GM23338 (cell line): ENCODE measurements at regions not wholly inside any gene's neighbourhood (a gene's known extent, or its start where the extent isn't known, plus 50 kb on each side); places are given as distances from the start of the nearest gene placed in this dataset.

Experiments
- ATAC-seq: fragments of 200-7000 bp; cut with Tn5 transposase; 3 replicates; pipeline ENCODE4 v1.9.1; 2020
- DNase-seq: peaks from one replicate; pipeline ENCODE4 v3.0.0-alpha.2; 2015; ENCODE audit warnings: low spot score
- H2AFZ ChIP-seq: fragments of 200-600 bp; sonication (generic); 2 replicates; pipeline ENCODE4 v1.8.0; 2016; ENCODE audit warnings: antibody characterized with exemption, mild to moderate bottlenecking, moderate library complexity
- H3F3A ChIP-seq: fragments of 200-600 bp; sonication (generic); replicated peaks from 2 replicates; pipeline ENCODE4 v1.8.0; 2017; ENCODE audit warnings: antibody characterized with exemption, mixed run types, low read depth
- H3K27ac ChIP-seq: fragments of 200-600 bp; sonication (generic); 2 replicates; pipeline ENCODE4 v1.6.1; 2016; ENCODE audit warnings: low read depth
- H3K27me3 ChIP-seq: fragments of 200-600 bp; sonication (generic); 2 replicates; pipeline ENCODE4 v1.8.0; 2016; ENCODE audit warnings: mild to moderate bottlenecking, mixed run types, moderate library complexity; ENCODE audit not compliant: insufficient read depth
- H3K36me3 ChIP-seq: fragments of 200-600 bp; sonication (generic); 2 replicates; pipeline ENCODE4 v1.8.0; 2016; ENCODE audit warnings: mild to moderate bottlenecking; ENCODE audit not compliant: insufficient read depth
- H3K4me1 ChIP-seq: fragments of 200-600 bp; sonication (generic); 2 replicates; pipeline ENCODE4 v1.8.0; 2016; ENCODE audit warnings: mild to moderate bottlenecking, moderate library complexity; ENCODE audit not compliant: insufficient read depth
- H3K4me2 ChIP-seq: fragments of 200-600 bp; sonication (generic); 2 replicates; pipeline ENCODE4 v1.7.1; 2017; ENCODE audit warnings: mixed run types
- H3K4me3 ChIP-seq: fragments of 200-600 bp; sonication (generic); 2 replicates; pipeline ENCODE4 v1.6.1; 2016; ENCODE audit warnings: mixed run types
- H3K79me2 ChIP-seq: fragments of 200-600 bp; sonication (generic); replicated peaks from 2 replicates; pipeline ENCODE4 v1.8.0; 2017; ENCODE audit warnings: mild to moderate bottlenecking; ENCODE audit not compliant: insufficient read depth
- H3K9me2 ChIP-seq: fragments of 200-600 bp; sonication (generic); 2 replicates; pipeline ENCODE4 v1.8.0; 2017; ENCODE audit not compliant: insufficient read depth
- H4K20me1 ChIP-seq: fragments of 200-600 bp; sonication (generic); replicated peaks from 2 replicates; pipeline ENCODE4 v1.8.0; 2017; ENCODE audit warnings: mild to moderate bottlenecking; ENCODE audit not compliant: insufficient read depth
- H3K27ac Mint-ChIP-seq: 2 replicates; pipeline ENCODE4 v1.8.0; 2020; ENCODE audit warnings: inconsistent platforms, mild to moderate bottlenecking, moderate library complexity, mixed read lengths
- H3K27me3 Mint-ChIP-seq: 3 replicates; pipeline ENCODE4 v1.8.0; 2022; ENCODE audit warnings: low read depth, mild to moderate bottlenecking, moderate library complexity, mixed read lengths, inconsistent platforms; ENCODE audit not compliant: insufficient read depth, poor library complexity
- H3K36me3 Mint-ChIP-seq: 3 replicates; pipeline ENCODE4 v1.8.0; 2021; ENCODE audit warnings: low read depth, mild to moderate bottlenecking, inconsistent platforms, moderate library complexity, mixed read lengths
- H3K4me1 Mint-ChIP-seq: 3 replicates; pipeline ENCODE4 v1.8.0; 2020; ENCODE audit warnings: mild to moderate bottlenecking, inconsistent platforms, mixed read lengths
- H3K4me3 Mint-ChIP-seq: 3 replicates; pipeline ENCODE4 v1.8.0; 2021; ENCODE audit warnings: moderate library complexity, mild to moderate bottlenecking, inconsistent platforms, mixed read lengths
- H3K9me3 Mint-ChIP-seq: 3 replicates; pipeline ENCODE4 v1.8.0; 2020; ENCODE audit warnings: moderate library complexity, mild to moderate bottlenecking, inconsistent platforms, mixed read lengths
- CREB1 ChIP-seq: fragments of 250-450 bp; sonication (Bioruptor Pico); IDR thresholded peaks from 2 replicates; pipeline ENCODE4 v1.5.0; 2020; ENCODE audit warnings: low read depth, mild to moderate bottlenecking, moderate library complexity
- CTCF ChIP-seq, 2 experiments: fragments of 200-600 bp in 1 of 2; sonication (generic) in 1 of 2; conservative IDR thresholded peaks; 2 replicates each; pipeline versions ENCODE4 v1.5.1 to v1.6.1; 2016 to 2017; ENCODE audit warnings: antibody characterized with exemption in 2 of 2, low read depth in 2 of 2, mild to moderate bottlenecking in 2 of 2, moderate library complexity in 1 of 2
- ETS1 ChIP-seq: IDR thresholded peaks from 2 replicates; pipeline ENCODE4 v1.6.1; 2016; ENCODE audit warnings: antibody characterized with exemption
- EZH2 ChIP-seq: fragments of 200-600 bp; sonication (generic); IDR thresholded peaks from one replicate; pipeline ENCODE4 v1.8.0; 2017; ENCODE audit warnings: antibody characterized with exemption, mild to moderate bottlenecking, low read depth; ENCODE audit not compliant: unreplicated experiment
- EZH2phosphoT487 ChIP-seq: fragments of 200-600 bp; sonication (generic); IDR thresholded peaks from one replicate; pipeline ENCODE4 v1.8.1; 2018; ENCODE audit warnings: antibody characterized with exemption; ENCODE audit not compliant: unreplicated experiment
- JUNB ChIP-seq: IDR thresholded peaks from one replicate; pipeline ENCODE4 v1.6.1; 2016; ENCODE audit warnings: antibody characterized with exemption; ENCODE audit not compliant: unreplicated experiment
- NANOG ChIP-seq: IDR thresholded peaks from 2 replicates; pipeline ENCODE4 v1.6.1; 2016; ENCODE audit warnings: antibody characterized with exemption, borderline replicate concordance
- POLR2AphosphoS5 ChIP-seq: IDR thresholded peaks from 2 replicates; pipeline ENCODE4 v1.6.1; 2016; ENCODE audit warnings: antibody characterized with exemption, low read depth
- REST ChIP-seq: IDR thresholded peaks from one replicate; pipeline ENCODE4 v1.6.1; 2018; ENCODE audit warnings: antibody characterized with exemption; ENCODE audit not compliant: unreplicated experiment
- STAT1 ChIP-seq: IDR thresholded peaks from one replicate; pipeline ENCODE4 v1.6.1; 2016; ENCODE audit warnings: antibody characterized with exemption; ENCODE audit not compliant: unreplicated experiment
- ZNF114 ChIP-seq: fragments of 250-450 bp; sonication (Bioruptor Pico); IDR thresholded peaks from 2 replicates; pipeline ENCODE4 v1.5.0; 2020; ENCODE audit warnings: mild to moderate bottlenecking, moderate library complexity
- ZNF331 ChIP-seq: fragments of 250-450 bp; sonication (Bioruptor Pico); IDR thresholded peaks from 2 replicates; pipeline ENCODE4 v1.5.0; 2020; ENCODE audit warnings: low read depth, mild to moderate bottlenecking, moderate library complexity
- ZNF462 ChIP-seq: fragments of 250-450 bp; sonication (Bioruptor Pico); IDR thresholded peaks from 2 replicates; pipeline ENCODE4 v1.5.0; 2020; ENCODE audit warnings: mild to moderate bottlenecking, moderate library complexity

GRCh38 chr11:44397586-44398178 lies 87.7 kb upstream of the ALX4 start:
- ATAC-seq: no peak
- Mint-ChIP-seq H3K4me3 (no peak overlapping the region), H3K36me3 (no peaks in the 10 kb centered on the region), H3K27ac (no peak overlapping the region), H3K4me1 (peaks cover 3% of the 10 kb centered on the region), H3K27me3 (peaks cover 10% of the 10 kb centered on the region), H3K9me3 (no peaks in the 10 kb centered on the region)
- H3K27me3 ChIP-seq: no peaks in the 10 kb centered on the region
- 0 out of 2 replicates have a peak overlapping the region, but pooled peaks have one; percentile 32 for H2AFZ ChIP-seq
- H3K79me2 ChIP-seq: no peaks in the 10 kb centered on the region
- H3F3A ChIP-seq: no peaks in the 10 kb centered on the region
- H3K4me1 ChIP-seq: no peaks in the 10 kb centered on the region
- H3K9me2 ChIP-seq: 0 out of 2 replicates have a peak, but pooled peaks cover 7% of the 10 kb centered on the region
- H3K4me3 ChIP-seq: no peak overlapping the region
- H3K4me2 ChIP-seq: no peak overlapping the region
- no peaks in the 10 kb centered on the region for H3K36me3 ChIP-seq
- no peaks in the 10 kb centered on the region for H4K20me1 ChIP-seq
- no peak overlapping the region for H3K27ac ChIP-seq
- DNase-seq: no peak
- TF ChIP-seq EZH2: no peak
- no peak for TF ChIP-seq JUNB
- no peak for TF ChIP-seq REST
- TF ChIP-seq EZH2phosphoT487: no peak
- TF ChIP-seq ZNF331 (CRISPR knock-in tag): no peak
- TF ChIP-seq ETS1: no peak
- no peak for TF ChIP-seq CTCF (conservative IDR thresholded peaks at IDR 0.05; ENCODE audit: low read depth in 2 of 2)
- TF ChIP-seq ZNF114 (CRISPR knock-in tag): no peak
- no peak for TF ChIP-seq CREB1
- TF ChIP-seq STAT1: no peak
- TF ChIP-seq POLR2AphosphoS5: no peak
- no peak for TF ChIP-seq ZNF462 (CRISPR knock-in tag)
- TF ChIP-seq NANOG: no peak
